Epithelial cell of proximal tubule (primary cell): ENCODE measurements at regions not wholly inside any gene's neighbourhood (a gene's known extent, or its start where the extent isn't known, plus 50 kb on each side); places are given as distances from the start of the nearest gene placed in this dataset.
"Not testable (repeated sequence)": the region's sequence is repeated elsewhere in the genome, so short reads cannot be mapped to it uniquely, and the experiment has no call there.

ENCODE experiments used
- DNase-seq: peaks from one replicate; pipeline ENCODE4 v3.0.0-alpha.2; 2011; ENCODE audit warnings: low read depth
- H3K4me3 ChIP-seq: 2 replicates; pipeline ENCODE4 v1.5.1; 2011; ENCODE audit warnings: low read depth, mild to moderate bottlenecking, low read length
- TF ChIP-seq, protein P1 (sequence below): conservative IDR thresholded peaks from 2 replicates; pipeline ENCODE4 v1.5.1; 2012; ENCODE audit warnings: low read depth, mild to moderate bottlenecking, low read length

GRCh38 chr10:21423850-21424249 is 101.6 kb downstream of the SKIDA1 start:
- no peak for DNase-seq
- no peak overlapping the region for H3K4me3 ChIP-seq
- TF ChIP-seq, protein P1, sequence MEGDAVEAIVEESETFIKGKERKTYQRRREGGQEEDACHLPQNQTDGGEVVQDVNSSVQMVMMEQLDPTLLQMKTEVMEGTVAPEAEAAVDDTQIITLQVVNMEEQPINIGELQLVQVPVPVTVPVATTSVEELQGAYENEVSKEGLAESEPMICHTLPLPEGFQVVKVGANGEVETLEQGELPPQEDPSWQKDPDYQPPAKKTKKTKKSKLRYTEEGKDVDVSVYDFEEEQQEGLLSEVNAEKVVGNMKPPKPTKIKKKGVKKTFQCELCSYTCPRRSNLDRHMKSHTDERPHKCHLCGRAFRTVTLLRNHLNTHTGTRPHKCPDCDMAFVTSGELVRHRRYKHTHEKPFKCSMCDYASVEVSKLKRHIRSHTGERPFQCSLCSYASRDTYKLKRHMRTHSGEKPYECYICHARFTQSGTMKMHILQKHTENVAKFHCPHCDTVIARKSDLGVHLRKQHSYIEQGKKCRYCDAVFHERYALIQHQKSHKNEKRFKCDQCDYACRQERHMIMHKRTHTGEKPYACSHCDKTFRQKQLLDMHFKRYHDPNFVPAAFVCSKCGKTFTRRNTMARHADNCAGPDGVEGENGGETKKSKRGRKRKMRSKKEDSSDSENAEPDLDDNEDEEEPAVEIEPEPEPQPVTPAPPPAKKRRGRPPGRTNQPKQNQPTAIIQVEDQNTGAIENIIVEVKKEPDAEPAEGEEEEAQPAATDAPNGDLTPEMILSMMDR = no peak

DNA sequence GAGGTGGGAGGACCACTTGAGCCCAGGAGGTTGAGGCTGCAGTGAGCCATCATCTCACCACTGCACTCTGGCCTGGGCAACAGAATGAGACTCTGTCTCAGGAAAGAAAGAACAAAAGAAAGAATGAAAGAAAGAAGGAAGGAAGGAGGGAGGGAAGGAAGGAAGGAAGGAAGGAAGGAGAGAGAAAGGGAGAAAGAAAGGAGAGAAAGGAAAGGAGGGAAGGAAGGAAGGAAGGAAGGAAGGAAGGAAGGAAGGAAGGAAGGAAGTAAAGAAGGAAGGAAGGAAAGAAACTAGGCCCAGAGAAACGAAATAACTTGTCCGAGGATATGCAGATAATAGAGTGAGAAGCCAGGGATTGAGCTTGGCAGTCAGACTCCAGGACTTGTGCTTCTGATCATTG is 102.1 kb downstream of the SKIDA1 start:
- H3K4me3 ChIP-seq = no peak overlapping the region
- DNase-seq = no peak
- TF ChIP-seq, protein P1 = no peak

DNA sequence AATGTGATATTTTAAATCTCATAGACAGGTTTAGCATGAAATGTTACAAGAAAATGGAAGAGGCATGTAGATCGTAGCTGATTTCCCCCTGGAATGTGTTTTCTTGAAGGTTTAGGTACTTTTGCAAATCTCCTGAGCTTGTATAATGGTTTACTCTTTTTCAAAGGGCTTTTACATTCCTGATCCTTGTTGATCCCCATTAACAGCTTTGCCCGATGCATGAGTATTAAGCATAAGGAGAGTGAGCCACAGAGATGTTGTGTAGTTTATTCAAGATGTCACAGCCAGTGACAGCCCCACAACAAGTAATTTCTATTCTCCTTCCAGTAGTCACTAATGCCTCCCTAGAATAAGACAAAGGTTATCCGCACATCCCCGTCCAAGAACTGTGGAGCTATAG is 103.7 kb downstream of the SKIDA1 start:
- no peak overlapping the region for H3K4me3 ChIP-seq
- TF ChIP-seq, protein P1 = no peak
- DNase-seq = no peak

DNA sequence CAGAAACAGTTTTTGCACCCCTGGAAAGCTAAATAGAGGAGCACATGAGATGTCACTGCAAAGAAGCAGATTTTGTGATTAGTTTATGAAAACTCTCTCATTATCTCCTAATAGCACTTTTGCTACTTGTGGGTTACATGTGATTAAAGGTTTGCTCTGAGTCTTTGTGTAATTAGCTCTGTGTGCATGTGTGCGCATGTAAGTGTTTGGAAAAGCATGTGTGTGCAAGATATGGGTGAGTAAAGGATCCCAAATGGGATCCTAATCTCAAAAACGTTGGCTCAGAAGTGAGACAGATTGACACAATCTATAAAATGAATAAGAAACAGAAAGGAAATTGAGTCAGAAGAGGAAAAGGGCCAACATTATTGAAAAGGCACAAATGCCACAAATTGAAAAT is 104.5 kb downstream of the SKIDA1 start:
- TF ChIP-seq, protein P1 = no peak
- DNase-seq = no peak
- no peak overlapping the region for H3K4me3 ChIP-seq

GRCh38 chr10:21418981-21419576 is 106.4 kb downstream of the SKIDA1 start:
- not testable (repeated sequence) for DNase-seq, H3K4me3 ChIP-seq

DNA sequence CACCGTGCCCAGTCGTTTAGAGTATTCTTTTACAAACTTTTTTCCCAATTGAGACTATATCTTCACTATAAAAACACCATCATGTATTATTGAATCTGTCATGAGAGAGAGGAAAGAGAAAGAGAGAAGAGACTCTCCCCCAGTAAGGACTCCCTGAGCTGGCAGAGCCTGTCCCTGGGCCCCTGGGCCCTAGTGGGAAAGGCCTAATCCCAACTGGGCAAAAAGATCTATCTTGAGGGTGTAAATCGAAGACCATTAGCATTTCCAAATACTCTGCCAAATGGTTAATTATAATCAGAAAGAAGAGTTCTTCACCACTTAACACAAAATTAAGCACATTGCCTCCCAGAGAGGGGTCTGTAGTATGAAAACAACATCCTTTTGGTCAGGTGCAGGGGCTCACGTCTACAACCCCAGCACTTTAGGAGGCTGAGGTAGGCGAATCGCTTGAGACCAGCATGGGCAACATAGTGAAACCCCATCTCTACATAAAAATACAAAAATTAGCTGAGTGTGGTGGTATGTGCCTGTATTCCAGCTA is 108.2 kb downstream of the SKIDA1 start:
- TF ChIP-seq, protein P1 = no peak

GRCh38 chr10:21413680-21414079 is 111.8 kb downstream of the SKIDA1 start:
- no peak overlapping the region for H3K4me3 ChIP-seq
- DNase-seq = no peak
- TF ChIP-seq, protein P1 = no peak

More for the DNA sequence above, 108.2 kb downstream of the SKIDA1 start:
- H3K4me3 ChIP-seq = no peak overlapping the region
- DNase-seq = no peak
